ENCODE measurements at regions not wholly inside any gene's neighbourhood (a gene's known extent, or its start where the extent isn't known, plus 50 kb on each side); places are given as distances from the start of the nearest gene placed in this dataset.

GRCh38 chr16:65202461-65202860 is 80.6 kb upstream of the CDH11 start:
- intact Hi-C loops (cut with DNase I; ENCODE audit: low total_unique reads): no loop called here
- H3K9me3 ChIP-seq: no peaks in the 10 kb centered on the region
- H3K27me3 ChIP-seq: no peaks in the 10 kb centered on the region

GRCh38 chr16:65201511-65201910 is 79.6 kb upstream of the CDH11 start:
- H3K27ac ChIP-seq: no peak overlapping the region
- TF ChIP-seq CTCF (IDR thresholded peaks at IDR 0.05) (no peak), POLR2AphosphoS5 (IDR thresholded peaks at IDR 0.05) (no peak), POLR2A (IDR thresholded peaks at IDR 0.05) (no peak)

More at GRCh38 chr16:65202461-65202860, 80.6 kb upstream of the CDH11 start:
- H3K4me1 ChIP-seq: no peaks in the 10 kb centered on the region
- H3K4me3 ChIP-seq: no peak overlapping the region
- no peak overlapping the region for H3K27ac ChIP-seq
- no peak for TF ChIP-seq POLR2AphosphoS5 (IDR thresholded peaks at IDR 0.05)
- TF ChIP-seq POLR2A (IDR thresholded peaks at IDR 0.05): no peak
- TF ChIP-seq CTCF (IDR thresholded peaks at IDR 0.05): no peak
- H3K36me3 ChIP-seq: no peaks in the 10 kb centered on the region
- no peak for DNase-seq (ENCODE audit: low spot score in 2 of 2)

GRCh38 chr16:65200857-65201256 is 79.0 kb upstream of the CDH11 start:
- intact Hi-C loops (cut with DNase I; ENCODE audit: low total_unique reads): no loop called here
- Histone ChIP-seq H3K27me3 (no peaks in the 10 kb centered on the region), H3K4me3 (no peak overlapping the region), H3K4me1 (no peaks in the 10 kb centered on the region), H3K27ac (no peak overlapping the region), H3K36me3 (no peaks in the 10 kb centered on the region), H3K9me3 (no peaks in the 10 kb centered on the region)
- no peak for DNase-seq (ENCODE audit: low spot score in 2 of 2)
- TF ChIP-seq POLR2A (IDR thresholded peaks at IDR 0.05) (no peak), POLR2AphosphoS5 (IDR thresholded peaks at IDR 0.05) (no peak), CTCF (IDR thresholded peaks at IDR 0.05) (no peak)

More at GRCh38 chr16:65201511-65201910, 79.6 kb upstream of the CDH11 start:
- intact Hi-C loops (cut with DNase I; ENCODE audit: low total_unique reads): no loop called here
- no peaks in the 10 kb centered on the region for H3K4me1 ChIP-seq
- H3K27me3 ChIP-seq: no peaks in the 10 kb centered on the region
- no peak for DNase-seq (ENCODE audit: low spot score in 2 of 2)
- no peaks in the 10 kb centered on the region for H3K9me3 ChIP-seq
- no peaks in the 10 kb centered on the region for H3K36me3 ChIP-seq
- H3K4me3 ChIP-seq: no peak overlapping the region

GRCh38 chr16:65200156-65200773 is 78.4 kb upstream of the CDH11 start:
- H3K4me1 ChIP-seq: no peaks in the 10 kb centered on the region
- intact Hi-C loops (cut with DNase I; ENCODE audit: low total_unique reads): no loop called here
- TF ChIP-seq POLR2A (IDR thresholded peaks at IDR 0.05) (no peak), POLR2AphosphoS5 (IDR thresholded peaks at IDR 0.05) (no peak), CTCF (IDR thresholded peaks at IDR 0.05) (no peak)

GRCh38 chr16:65196420-65197075 is 74.7 kb upstream of the CDH11 start:
- H3K27ac ChIP-seq: no peak overlapping the region
- no peaks in the 10 kb centered on the region for H3K36me3 ChIP-seq
- intact Hi-C loops (cut with DNase I; ENCODE audit: low total_unique reads): no loop called here
- no peak for DNase-seq (ENCODE audit: low spot score in 2 of 2)
- TF ChIP-seq POLR2AphosphoS5 (IDR thresholded peaks at IDR 0.05) (no peak), POLR2A (IDR thresholded peaks at IDR 0.05) (no peak), CTCF (IDR thresholded peaks at IDR 0.05) (no peak)
- no peak overlapping the region for H3K4me3 ChIP-seq
- no peaks in the 10 kb centered on the region for H3K4me1 ChIP-seq
- H3K9me3 ChIP-seq: no peaks in the 10 kb centered on the region
- H3K27me3 ChIP-seq: no peaks in the 10 kb centered on the region

More at GRCh38 chr16:65200156-65200773, 78.4 kb upstream of the CDH11 start:
- Histone ChIP-seq H3K36me3 (no peaks in the 10 kb centered on the region), H3K9me3 (no peaks in the 10 kb centered on the region), H3K4me3 (no peak overlapping the region), H3K27me3 (no peaks in the 10 kb centered on the region), H3K27ac (no peak overlapping the region)
- no peak for DNase-seq (ENCODE audit: low spot score in 2 of 2)

All from breast epithelium (tissue), 4 donors.